HS-5 (cell line): ENCODE measurements at regions not wholly inside any gene's neighbourhood (a gene's known extent, or its start where the extent isn't known, plus 50 kb on each side); places are given as distances from the start of the nearest gene placed in this dataset.

Experiments
- DNase-seq: peaks from one replicate; pipeline ENCODE4 v3.0.0-alpha.2; 2012; ENCODE audit warnings: low read depth

GRCh38 chr3:44020143-44020542, 221.5 kb upstream of the TOPAZ1 start:
- DNase-seq = no peak

GRCh38 chr3:44021651-44022594, 219.8 kb upstream of the TOPAZ1 start:
- no peak for DNase-seq

DNA sequence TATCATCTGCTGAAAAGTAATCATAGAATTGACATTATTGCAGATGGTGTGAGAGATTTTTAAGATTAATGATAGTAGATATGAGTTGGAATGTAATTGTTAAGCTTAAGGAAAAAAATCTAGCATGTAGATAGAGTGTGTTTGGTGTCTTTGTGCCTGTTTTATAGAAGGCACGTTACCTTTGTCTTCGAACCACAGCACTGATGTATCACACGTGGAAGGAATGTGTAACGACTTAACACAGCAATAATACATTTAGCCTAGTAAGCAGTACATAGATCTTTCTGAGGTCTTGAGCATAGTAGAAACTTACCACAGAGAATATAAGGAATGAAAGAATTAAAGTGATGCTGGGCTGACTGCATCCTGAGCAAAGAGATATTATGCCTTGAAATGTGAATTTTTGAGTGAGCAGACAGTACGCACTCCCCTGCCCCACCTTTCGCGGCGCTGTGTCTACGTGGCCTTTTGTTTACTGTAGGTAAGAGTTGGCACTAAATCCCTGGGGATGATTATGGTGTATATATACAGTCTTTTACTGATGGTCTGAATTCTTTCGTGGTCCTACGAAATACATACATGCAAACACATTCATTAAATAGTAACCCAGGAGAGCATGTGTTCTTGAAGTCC, 217.6 kb upstream of the TOPAZ1 start:
- DNase-seq = no peak

DNA sequence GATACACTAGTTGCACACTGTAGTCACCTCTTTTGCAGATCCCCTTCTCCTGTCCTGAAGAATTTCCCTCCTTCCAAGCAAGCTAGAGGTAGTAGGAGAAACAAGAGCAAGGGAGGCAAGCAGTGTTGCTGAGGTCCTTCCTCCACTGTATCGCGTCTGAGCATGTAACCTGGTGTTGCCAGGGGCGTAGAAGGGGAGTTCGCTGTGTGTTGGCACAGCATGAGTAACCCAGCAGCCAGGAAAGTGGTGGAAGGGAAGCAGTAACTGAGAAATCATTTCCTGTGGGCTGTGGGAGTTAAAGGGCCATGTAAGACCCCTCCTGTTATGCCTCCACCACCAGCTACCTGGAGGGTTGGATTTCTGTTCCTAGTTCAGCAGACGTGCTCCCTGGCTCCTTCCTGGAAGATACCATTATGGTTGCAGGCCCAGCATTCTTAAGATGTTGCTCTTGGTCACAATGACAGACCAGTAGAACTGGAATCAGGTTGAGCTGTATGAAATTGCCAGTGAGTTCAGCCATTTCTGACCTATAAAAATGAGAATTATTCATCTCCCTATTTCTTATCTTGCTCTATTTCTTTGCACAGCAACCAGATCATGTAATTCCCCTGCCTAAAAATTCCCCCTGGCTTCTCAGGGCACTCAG, 215.3 kb upstream of the TOPAZ1 start:
- DNase-seq = no peak

DNA sequence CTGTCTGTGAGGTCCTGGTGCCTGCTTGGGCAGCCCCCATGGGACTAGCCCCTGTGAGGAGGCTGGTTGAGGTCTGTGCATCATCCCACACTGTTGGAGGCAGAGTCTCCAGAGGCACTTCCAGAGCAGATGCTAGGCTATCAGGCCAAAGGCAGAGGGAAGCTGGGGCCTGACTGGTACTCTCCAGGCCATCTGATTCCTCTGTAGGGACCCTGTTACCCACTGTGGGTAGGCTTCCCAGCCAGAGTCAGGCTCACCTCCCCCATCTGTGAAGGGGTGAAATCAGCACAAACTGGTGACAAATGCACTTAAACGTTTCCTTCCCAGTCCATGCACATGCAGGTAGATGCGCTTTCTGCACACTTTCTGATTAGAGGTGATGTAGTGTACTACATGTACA, 212.6 kb upstream of the TOPAZ1 start:
- DNase-seq = no peak

- no peak for DNase-seq
Observed at GRCh38 chr3:44030285-44030684, 211.4 kb upstream of the TOPAZ1 start.

- DNase-seq = peak; percentile 30
Observed at GRCh38 chr3:44030687-44031305, 210.9 kb upstream of the TOPAZ1 start.

DNA sequence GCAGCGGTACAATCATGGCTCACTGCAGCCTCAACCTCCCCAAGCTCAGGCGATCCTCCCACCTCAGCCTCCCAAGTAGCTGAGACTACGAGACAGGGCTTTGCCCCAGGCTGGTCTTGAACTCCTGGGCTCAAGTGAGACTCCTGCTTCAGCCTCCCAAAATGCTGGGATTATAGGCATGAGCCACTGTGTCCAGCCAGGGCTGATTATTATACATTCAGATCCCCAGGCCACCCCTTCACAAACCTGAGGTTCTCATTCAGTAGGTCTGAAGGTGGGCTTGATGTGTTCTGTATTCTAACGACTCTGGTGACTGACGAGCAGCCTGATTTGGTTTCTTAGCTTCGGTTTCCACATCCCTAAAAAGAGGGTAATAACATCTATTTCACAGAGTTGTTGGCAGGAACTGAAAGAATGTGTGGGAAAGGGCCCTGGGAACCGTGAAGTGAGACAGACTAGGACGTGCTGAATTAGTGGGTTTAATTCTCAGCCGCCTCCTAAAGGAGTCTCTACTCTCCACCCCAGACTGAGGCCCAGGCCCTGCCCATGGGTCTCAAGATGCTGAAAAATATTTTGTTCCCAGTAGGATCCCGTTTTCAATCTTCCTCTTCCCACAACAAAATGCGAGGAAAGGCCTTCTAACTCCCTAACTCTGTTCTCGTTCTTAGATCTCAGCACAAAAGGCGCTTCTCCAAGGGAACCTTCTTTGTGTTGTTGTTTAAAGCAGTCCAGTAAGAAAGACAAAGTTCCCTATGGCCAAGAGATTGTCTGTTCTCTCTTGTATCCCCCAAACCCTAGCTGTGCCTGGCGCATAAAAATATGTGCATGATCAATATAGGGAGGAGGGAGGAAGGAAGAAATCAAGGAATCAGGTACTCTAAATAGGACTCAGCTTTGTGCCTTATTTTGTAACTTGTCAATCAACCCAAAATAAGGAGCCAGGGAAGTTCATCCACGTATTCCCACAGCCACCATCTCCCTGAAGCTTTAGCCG, 210.0 kb upstream of the TOPAZ1 start:
- DNase-seq = no peak

GRCh38 chr3:44032487-44032886, 209.2 kb upstream of the TOPAZ1 start:
- no peak for DNase-seq

DNA sequence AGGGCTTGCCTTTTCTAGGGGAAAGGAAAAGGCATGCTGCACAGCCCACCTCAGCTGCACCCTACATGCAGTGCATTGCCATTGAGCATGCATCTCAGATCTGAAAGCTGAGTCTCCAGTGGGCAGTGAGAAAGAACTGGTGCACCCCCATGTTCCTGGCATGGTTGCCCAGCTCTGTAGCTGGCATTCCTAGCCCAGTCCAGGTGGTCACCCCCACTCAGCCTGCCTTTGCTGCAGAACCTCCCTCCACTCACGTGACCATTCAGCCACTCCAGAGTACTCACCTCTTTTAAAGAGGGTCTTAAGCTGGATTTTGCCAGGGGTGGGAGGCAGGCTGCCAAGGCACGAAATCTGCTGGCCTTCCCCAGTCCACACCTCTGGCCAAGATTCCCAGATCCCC, 208.6 kb upstream of the TOPAZ1 start:
- DNase-seq = no peak

GRCh38 chr3:44036850-44037249, 204.8 kb upstream of the TOPAZ1 start:
- no peak for DNase-seq

DNA sequence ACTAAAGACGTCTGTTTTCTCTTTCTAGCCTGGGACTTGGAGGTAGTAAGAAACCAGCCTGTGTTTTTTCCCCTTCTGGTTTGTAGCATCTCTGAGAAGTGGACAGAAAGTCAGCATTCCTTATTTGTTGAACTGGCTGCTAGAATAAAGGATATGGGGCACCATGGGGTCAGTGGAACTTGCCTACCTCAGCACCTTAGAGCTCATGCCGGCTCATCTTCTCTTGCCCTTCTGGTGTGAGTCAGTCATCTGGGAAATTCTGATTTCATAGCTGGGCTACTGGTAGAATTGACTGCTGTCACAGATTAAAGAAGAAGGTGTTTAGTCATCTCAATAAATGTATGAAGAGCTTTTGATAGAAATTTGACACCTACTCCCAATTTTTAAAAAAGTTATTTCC, 202.7 kb upstream of the TOPAZ1 start:
- DNase-seq = no peak

DNA sequence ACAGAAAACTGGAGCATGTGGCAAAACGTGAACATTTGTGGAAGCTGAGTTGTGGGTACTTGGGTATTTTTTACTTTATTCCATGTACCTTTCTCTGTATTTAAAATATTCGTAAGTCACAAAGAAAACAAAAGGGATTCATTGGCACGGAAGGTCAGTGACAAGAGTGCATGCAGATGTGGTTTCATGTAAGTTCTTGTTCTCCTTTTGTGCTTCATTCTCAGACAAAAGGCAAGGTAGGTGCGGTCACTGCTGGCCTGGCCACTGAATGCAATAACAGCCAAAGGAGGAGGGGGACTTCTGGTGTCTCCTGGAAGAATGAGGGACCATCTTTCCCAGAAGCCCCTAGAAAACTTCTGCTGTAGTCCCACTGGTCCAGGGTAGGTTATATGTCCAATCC, 200.0 kb upstream of the TOPAZ1 start:
- no peak for DNase-seq

DNA sequence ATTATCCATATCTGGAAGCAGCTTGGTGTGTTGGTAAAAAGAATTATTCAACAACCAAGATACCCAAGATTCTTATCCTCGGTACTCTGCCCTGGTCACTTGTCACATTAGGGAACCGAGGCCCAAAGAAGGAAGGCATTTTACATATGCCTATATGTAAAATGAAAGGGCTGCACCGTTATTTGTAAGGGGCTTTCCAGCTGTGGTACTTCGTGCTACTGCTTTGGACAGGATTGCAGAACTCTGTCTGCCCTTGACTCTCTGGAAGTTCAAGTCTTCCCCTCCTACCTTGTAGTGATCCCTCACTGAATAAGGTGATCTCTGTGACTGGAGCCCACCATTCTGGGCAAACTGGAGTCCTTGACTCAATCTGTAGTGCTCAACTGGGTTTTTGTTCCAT, 198.9 kb upstream of the TOPAZ1 start:
- DNase-seq = no peak

- no peak for DNase-seq
Observed at GRCh38 chr3:44045476-44046275, 196.0 kb upstream of the TOPAZ1 start.

DNA sequence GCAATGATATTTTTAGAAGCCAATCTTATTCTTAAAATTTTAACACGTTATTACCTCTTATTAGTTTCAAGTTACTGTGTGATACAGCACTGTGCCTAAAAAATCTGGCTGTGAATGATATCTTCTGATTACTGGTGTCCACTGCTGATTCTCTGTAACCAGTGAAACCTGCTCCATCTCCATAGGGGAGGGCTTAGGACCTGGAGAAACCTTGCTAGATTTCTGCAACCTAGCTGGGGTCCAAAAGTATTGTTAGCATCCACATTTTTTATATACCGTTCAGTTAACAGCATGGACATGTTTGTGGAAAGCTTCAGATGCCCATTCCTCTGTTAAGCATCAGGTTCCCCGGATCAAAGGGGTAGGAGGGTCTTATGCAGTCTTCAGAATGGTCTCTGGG, 193.9 kb upstream of the TOPAZ1 start:
- no peak for DNase-seq

GRCh38 chr3:44048196-44048924, 193.3 kb upstream of the TOPAZ1 start:
- DNase-seq = no peak

GRCh38 chr3:44048949-44049348, 192.7 kb upstream of the TOPAZ1 start:
- DNase-seq = no peak

GRCh38 chr3:44050101-44050500, 191.6 kb upstream of the TOPAZ1 start:
- no peak for DNase-seq

GRCh38 chr3:44050867-44051266, 190.8 kb upstream of the TOPAZ1 start:
- no peak for DNase-seq
